AG04450 (cell line): ENCODE measurements at regions not wholly inside any gene's neighbourhood (a gene's known extent, or its start where the extent isn't known, plus 50 kb on each side); places are given as distances from the start of the nearest gene placed in this dataset.

Experiments
- CTCF ChIA-PET: fragments of 300-600, 350-600 bp; formaldehyde crosslinking; extraction: SDS; loops from one replicate; lab custom pipeline; 2022; ENCODE audit warnings: antibody characterized with exemption, inconsistent platforms; lab: Charles Lee
- POLR2A ChIA-PET: fragments of 350-600 bp; formaldehyde crosslinking; extraction: SDS; loops from one replicate; lab custom pipeline; 2021; ENCODE audit warnings: antibody characterized with exemption, inconsistent platforms; lab: Yijun Ruan, JAX
- DNase-seq: peaks from one replicate; pipeline ENCODE4 v3.0.0-alpha.2; 2011; ENCODE audit warnings: low read depth, low spot score
- H3K27ac ChIP-seq: one replicate; pipeline ENCODE4 v1.5.1; 2012; ENCODE audit warnings: low read depth, low read length, control low read depth
- H3K27me3 ChIP-seq: one replicate; pipeline ENCODE4 v1.6.0; 2012; ENCODE audit warnings: low read length; ENCODE audit not compliant: control insufficient read depth, insufficient read depth
- H3K4me3 ChIP-seq: 2 replicates; pipeline ENCODE4 v1.5.1; 2011; ENCODE audit warnings: mild to moderate bottlenecking, low read depth, low read length, control low read depth
- H3K9me3 ChIP-seq: 2 replicates; pipeline ENCODE4 v1.5.1; 2012; ENCODE audit warnings: low read length; ENCODE audit not compliant: control insufficient read depth, insufficient read depth
- TF ChIP-seq, protein P1 (sequence below): IDR thresholded peaks from 2 replicates; pipeline ENCODE4 v1.5.1; 2011; ENCODE audit warnings: low read depth, low read length, control low read depth, inconsistent platforms

DNA sequence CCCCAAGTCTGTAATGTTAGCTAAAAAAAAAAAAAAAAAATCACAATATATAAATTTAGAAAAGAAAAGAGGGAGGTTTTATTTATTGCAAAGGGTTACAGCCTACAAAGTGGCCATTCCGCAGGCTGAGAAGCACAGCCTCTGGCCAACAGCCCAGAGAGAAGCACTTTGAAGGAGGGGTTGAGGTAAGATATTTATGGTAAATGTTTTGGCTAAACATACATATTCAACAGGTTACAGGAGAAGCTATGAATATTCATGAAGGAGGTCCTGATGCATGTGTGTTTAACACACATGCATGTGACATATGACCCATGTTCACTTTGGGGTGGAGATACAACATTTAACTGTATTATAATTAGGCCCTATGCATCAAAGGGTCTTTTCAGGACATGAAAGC is 158.5 kb downstream of the TMEM114 start:
- DNase-seq = no peak
- Histone ChIP-seq H3K4me3 (no peak overlapping the region), H3K27me3 (no peaks in the 10 kb centered on the region), H3K9me3 (peaks cover 13% of the 10 kb centered on the region), H3K27ac (no peak overlapping the region)
- TF ChIP-seq, protein P1, sequence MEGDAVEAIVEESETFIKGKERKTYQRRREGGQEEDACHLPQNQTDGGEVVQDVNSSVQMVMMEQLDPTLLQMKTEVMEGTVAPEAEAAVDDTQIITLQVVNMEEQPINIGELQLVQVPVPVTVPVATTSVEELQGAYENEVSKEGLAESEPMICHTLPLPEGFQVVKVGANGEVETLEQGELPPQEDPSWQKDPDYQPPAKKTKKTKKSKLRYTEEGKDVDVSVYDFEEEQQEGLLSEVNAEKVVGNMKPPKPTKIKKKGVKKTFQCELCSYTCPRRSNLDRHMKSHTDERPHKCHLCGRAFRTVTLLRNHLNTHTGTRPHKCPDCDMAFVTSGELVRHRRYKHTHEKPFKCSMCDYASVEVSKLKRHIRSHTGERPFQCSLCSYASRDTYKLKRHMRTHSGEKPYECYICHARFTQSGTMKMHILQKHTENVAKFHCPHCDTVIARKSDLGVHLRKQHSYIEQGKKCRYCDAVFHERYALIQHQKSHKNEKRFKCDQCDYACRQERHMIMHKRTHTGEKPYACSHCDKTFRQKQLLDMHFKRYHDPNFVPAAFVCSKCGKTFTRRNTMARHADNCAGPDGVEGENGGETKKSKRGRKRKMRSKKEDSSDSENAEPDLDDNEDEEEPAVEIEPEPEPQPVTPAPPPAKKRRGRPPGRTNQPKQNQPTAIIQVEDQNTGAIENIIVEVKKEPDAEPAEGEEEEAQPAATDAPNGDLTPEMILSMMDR = no peak
- POLR2A ChIA-PET = no interaction called here
- CTCF ChIA-PET = no interaction called here

DNA sequence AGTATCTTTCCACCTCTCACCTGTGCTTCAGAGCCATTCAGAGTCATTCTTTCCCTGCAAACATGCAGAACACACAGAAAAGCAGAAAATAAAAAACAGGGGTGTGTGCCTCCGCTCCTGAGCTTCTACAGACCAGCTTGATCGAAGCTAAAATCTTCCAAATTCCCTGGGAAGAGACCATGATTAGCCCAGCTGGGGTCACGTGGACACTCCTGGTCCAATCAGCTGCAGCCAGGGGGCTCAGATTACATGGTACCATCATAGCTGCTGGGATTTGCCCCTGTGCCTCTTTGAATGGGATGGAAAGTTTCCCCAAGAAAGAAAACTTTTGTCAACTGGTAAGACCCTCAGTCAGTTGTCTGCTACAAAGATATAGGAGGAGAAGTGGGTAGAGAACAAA is 159.9 kb downstream of the TMEM114 start:
- Histone ChIP-seq H3K27me3 (no peaks in the 10 kb centered on the region), H3K27ac (no peak overlapping the region), H3K4me3 (no peak overlapping the region), H3K9me3 (peaks cover 10% of the 10 kb centered on the region)
- ChIA-PET CTCF (no interaction called here), POLR2A (no interaction called here)
- TF ChIP-seq, protein P1 = no peak
- DNase-seq = no peak

DNA sequence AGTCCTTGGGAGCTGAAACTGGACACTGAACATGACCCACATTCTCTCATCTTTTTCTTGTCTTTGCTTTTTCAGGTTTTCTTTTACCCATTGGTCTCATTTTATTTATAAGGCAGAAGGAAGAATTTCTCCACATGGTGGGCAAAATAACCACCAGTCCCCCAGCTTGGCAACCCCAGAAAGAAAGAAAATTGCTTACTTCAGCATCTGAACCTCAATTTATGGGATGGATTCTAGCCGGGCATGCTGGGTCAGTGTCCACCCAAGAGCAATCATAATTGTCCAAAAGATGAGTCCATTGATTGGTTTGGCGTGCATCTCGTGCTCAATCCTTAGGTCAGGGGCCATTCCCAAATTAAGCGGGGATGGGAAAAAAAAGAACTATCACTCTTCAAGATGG is 163.7 kb downstream of the TMEM114 start:
- ChIA-PET POLR2A (no interaction called here), CTCF (no interaction called here)
- Histone ChIP-seq H3K9me3 (peaks cover 9% of the 10 kb centered on the region), H3K4me3 (no peak overlapping the region), H3K27ac (no peak overlapping the region), H3K27me3 (no peaks in the 10 kb centered on the region)
- DNase-seq = no peak
- TF ChIP-seq, protein P1 = no peak

DNA sequence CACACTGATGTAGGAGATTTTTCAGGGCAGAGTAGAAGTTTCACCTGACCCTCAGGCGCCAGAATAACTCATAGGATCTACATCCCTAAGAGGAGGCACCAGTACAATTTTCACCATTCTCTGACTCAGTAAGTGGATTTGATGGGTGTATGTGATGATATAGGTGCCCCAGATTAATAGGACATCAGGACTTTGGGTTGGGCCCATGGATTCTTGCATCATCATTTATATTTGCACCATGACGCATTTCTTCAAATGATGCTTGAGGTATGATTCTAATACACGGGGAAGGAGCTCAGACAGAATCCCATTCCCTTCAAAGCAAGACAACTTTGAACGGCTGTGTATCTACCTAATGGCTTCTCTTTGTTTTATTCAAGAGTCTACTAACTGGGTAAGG is 173.2 kb downstream of the TMEM114 start:
- Histone ChIP-seq H3K4me3 (no peak overlapping the region), H3K27me3 (no peaks in the 10 kb centered on the region), H3K9me3 (peaks cover 10% of the 10 kb centered on the region; the same call in 1 of the 2 replicates), H3K27ac (no peak overlapping the region)
- DNase-seq = no peak
- TF ChIP-seq, protein P1 = no peak
- ChIA-PET CTCF (no interaction called here), POLR2A (no interaction called here)

DNA sequence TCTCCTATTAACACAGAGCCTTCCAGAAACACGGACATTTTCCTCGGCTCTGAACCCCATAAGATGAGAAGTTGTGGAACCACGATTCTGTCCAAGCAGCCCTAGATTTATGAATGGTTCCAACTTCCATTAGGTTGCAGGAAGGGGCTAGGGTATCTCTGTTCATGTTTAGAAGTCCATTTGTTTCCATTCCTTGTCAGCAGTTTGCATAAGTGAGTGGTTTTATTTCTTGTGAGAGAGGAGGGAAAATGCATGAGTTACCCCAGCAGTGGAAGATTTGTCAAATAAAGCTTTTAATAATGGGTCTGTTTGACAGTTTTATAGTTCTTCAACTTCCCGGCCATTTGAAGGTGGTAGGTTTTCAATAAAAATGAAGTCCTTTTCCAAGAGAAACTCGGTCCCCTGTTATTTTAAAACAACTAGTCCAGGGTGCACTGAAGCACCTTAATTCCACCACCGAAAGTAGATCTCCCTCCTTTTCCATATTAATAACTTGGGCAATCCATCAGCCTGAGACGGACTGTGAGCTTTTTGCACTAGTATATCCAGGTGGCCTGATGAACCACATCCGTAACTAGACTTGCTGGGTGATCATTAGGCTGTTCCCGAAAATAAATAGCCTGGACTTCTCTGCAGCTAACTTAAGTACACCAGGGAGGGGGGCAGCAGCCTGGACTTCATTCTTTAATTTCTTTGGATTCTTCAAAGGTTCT is 181.3 kb downstream of the TMEM114 start:
- H3K27me3 ChIP-seq = no peaks in the 10 kb centered on the region
- no peak for DNase-seq
- H3K27ac ChIP-seq = no peak overlapping the region
- ChIA-PET CTCF (no interaction called here), POLR2A (no interaction called here)
- H3K9me3 ChIP-seq = peaks cover 19% of the 10 kb centered on the region
- TF ChIP-seq, protein P1 = no peak
- H3K4me3 ChIP-seq = no peak overlapping the region
